Uterus (tissue), 3 donors: ENCODE measurements at regions not wholly inside any gene's neighbourhood (a gene's known extent, or its start where the extent isn't known, plus 50 kb on each side); places are given as distances from the start of the nearest gene placed in this dataset.

Experiments
- DNase-seq, 2 donors: peaks; one replicate each; pipeline ENCODE4 v3.0.0-alpha.2; 2019 to 2020
- H3K27ac ChIP-seq, 2 donors: fragments of 200-600 bp; sonication (generic); 1 replicate in 1 of 2; 2 replicates in 1 of 2; pipeline ENCODE4 v1.5.1; 2016 to 2018
- H3K27me3 ChIP-seq, 2 donors: fragments of 200-600 bp; sonication (generic); one replicate each; pipeline ENCODE4 v1.5.1; 2018 to 2019; ENCODE audit warnings: control low read depth in 1 of 2
- H3K36me3 ChIP-seq, 2 donors: fragments of 200-600 bp; sonication (generic); one replicate each; pipeline ENCODE4 v1.5.1; 2019; ENCODE audit warnings: control low read depth in 1 of 2
- H3K4me1 ChIP-seq, 2 donors: fragments of 200-600 bp; sonication (generic); one replicate each; pipeline ENCODE4 v1.5.1; 2018 to 2019; ENCODE audit warnings: control low read depth in 1 of 2
- H3K4me3 ChIP-seq, 2 donors: fragments of 200-600 bp; sonication (generic); 1 replicate in 1 of 2; 2 replicates in 1 of 2; pipeline ENCODE4 v1.5.1; 2018 to 2019; ENCODE audit warnings: mild to moderate bottlenecking in 1 of 2
- H3K9me3 ChIP-seq, 2 donors: fragments of 200-600 bp; sonication (generic); one replicate each; pipeline ENCODE4 v1.5.1; 2019; ENCODE audit warnings: control low read depth in 1 of 2
- POLR2A ChIP-seq, 2 donors: fragments of 450-650 bp; IDR thresholded peaks; one replicate each; pipeline ENCODE4 v1.6.1; 2016; ENCODE audit warnings: antibody characterized with exemption in 2 of 2, mild to moderate bottlenecking in 1 of 2, moderate library complexity in 1 of 2
- intact Hi-C: fragments of 100-400 bp; cut with DNase I; formaldehyde crosslinking; loops from one replicate; pipeline ENCODE4 v1.15.1; 2023; ENCODE audit warnings: low total_unique reads
- TF ChIP-seq, protein P1 (sequence below), 4 experiments: fragments of 200-600 bp in 2 of 4; fragments of 450-650 bp in 2 of 4; sonication (generic) in 2 of 4; IDR thresholded peaks; one replicate each; pipeline ENCODE4 v1.5.1; 2016 to 2019; ENCODE audit warnings: antibody characterized with exemption in 4 of 4, mild to moderate bottlenecking in 2 of 4, moderate library complexity in 1 of 4
- donor health status: DM: yes; HTN: yes; CAD: no.

DNA sequence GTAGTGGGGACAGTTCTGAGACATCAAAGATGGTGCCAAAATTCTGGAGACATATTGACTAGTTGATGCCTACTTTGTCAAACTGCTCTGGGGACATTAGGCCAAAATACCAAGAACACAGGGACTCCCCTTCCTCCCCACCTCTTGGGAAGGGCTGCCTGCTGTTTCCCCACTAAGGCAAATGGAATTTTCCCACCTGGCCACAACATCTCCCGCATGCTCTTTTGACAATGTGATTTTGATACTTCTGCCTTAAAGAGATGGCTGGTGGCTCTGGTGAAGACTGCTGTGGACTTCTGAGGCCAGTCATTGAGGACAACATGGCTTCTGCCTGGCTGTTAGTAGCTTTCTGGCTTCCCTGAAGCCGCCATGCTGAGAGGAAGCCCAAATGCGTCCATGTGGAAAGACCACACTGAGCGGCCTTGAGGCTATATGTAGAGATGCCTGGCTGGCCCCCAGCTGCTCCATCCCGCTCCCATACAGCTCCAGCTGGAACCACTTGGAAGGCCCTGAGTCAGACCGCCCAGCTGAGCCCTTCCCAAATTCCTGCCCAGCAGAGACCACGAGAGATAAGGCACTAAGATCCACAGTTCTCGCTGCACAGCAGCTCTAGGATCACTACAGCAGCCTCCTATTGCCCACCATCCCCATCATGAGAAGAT is 226.7 kb downstream of the SYK start:
- no peak for DNase-seq
- no peak overlapping the region for H3K4me3 ChIP-seq
- intact Hi-C loops: no loop called here

DNA sequence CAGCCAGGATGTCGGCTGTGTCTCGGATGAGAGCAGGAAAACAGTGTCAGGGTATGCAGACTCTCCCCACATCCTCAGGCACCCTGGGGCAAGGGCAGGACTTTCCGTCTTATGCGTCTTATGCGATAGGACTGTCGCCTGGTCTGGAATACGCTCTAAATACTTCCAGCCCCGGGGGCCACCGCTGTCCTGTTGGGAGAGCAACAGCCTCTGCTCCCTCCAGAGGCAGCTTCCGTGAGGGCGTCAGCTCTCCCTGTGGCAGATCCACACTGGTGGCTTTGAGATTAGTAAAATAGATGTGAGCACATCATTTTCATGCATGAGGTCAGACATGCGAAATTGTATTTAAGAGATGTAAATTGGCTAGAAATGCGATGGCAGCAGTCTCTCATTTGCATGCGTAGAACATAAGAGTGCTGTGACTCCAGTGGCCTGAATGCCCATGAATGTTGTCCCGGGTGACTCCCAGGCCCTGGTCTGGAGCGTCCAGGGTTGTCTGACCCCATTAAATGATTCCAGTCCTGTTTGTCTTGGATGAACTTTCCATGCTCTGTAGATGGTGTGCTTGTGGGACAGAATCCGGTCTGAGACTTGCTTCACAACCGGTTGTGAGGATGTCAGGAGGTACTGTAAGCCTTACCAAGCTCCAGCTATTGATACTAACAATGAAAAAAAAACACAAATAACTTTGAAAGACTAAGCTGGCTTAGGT is 228.2 kb downstream of the SYK start:
- H3K4me1 ChIP-seq: no peaks in the 10 kb centered on the region
- TF ChIP-seq, protein P1, sequence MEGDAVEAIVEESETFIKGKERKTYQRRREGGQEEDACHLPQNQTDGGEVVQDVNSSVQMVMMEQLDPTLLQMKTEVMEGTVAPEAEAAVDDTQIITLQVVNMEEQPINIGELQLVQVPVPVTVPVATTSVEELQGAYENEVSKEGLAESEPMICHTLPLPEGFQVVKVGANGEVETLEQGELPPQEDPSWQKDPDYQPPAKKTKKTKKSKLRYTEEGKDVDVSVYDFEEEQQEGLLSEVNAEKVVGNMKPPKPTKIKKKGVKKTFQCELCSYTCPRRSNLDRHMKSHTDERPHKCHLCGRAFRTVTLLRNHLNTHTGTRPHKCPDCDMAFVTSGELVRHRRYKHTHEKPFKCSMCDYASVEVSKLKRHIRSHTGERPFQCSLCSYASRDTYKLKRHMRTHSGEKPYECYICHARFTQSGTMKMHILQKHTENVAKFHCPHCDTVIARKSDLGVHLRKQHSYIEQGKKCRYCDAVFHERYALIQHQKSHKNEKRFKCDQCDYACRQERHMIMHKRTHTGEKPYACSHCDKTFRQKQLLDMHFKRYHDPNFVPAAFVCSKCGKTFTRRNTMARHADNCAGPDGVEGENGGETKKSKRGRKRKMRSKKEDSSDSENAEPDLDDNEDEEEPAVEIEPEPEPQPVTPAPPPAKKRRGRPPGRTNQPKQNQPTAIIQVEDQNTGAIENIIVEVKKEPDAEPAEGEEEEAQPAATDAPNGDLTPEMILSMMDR (IDR thresholded peaks at IDR 0.05): no peak
- TF ChIP-seq POLR2A (IDR thresholded peaks at IDR 0.05): no peak
- no peaks in the 10 kb centered on the region for H3K36me3 ChIP-seq
- no peaks in the 10 kb centered on the region for H3K9me3 ChIP-seq
- H3K4me3 ChIP-seq: no peak overlapping the region
- H3K27ac ChIP-seq: no peak overlapping the region
- intact Hi-C loops: no loop called here
- no peaks in the 10 kb centered on the region for H3K27me3 ChIP-seq
- DNase-seq: peak in 1 of 2 donors; percentile 8

More for the DNA sequence above, 226.7 kb downstream of the SYK start:
- no peak overlapping the region for H3K27ac ChIP-seq
- TF ChIP-seq, protein P1 (IDR thresholded peaks at IDR 0.05): no peak
- no peak for TF ChIP-seq POLR2A (IDR thresholded peaks at IDR 0.05)
- no peaks in the 10 kb centered on the region for H3K36me3 ChIP-seq
- no peaks in the 10 kb centered on the region for H3K4me1 ChIP-seq
- H3K27me3 ChIP-seq: no peaks in the 10 kb centered on the region
- no peaks in the 10 kb centered on the region for H3K9me3 ChIP-seq

DNA sequence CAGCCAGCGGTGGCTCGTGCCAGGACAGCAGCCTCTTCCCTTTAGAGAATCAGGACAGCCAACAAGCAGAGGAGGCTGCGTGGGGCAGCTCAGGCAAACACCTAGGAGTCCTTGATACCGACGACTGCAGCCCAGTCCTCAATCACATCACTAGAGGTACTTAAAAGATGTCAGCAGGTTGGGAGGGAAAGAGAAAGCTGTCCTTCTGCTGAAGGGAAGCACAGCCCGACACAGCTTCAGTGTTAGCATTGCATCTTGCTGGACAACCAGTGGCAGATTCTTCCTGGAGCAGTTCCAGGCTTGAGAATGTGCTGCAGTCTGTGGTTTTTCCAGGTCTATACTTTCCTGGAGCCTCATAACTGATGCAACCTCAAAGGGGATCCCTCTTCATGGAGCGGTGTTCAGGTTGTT is 230.5 kb downstream of the SYK start:
- DNase-seq: peak in 1 of 2 donors; percentile 5
- Histone ChIP-seq H3K36me3 (no peaks in the 10 kb centered on the region), H3K9me3 (no peaks in the 10 kb centered on the region), H3K4me1 (peaks cover 3 to 4% of the 10 kb centered on the region in 2 donors), H3K27ac (no peak overlapping the region), H3K27me3 (no peaks in the 10 kb centered on the region), H3K4me3 (no peak overlapping the region)
- TF ChIP-seq POLR2A (IDR thresholded peaks at IDR 0.05): no peak
- TF ChIP-seq, protein P1 (IDR thresholded peaks at IDR 0.05): no peak
- intact Hi-C loops: no loop called here

DNA sequence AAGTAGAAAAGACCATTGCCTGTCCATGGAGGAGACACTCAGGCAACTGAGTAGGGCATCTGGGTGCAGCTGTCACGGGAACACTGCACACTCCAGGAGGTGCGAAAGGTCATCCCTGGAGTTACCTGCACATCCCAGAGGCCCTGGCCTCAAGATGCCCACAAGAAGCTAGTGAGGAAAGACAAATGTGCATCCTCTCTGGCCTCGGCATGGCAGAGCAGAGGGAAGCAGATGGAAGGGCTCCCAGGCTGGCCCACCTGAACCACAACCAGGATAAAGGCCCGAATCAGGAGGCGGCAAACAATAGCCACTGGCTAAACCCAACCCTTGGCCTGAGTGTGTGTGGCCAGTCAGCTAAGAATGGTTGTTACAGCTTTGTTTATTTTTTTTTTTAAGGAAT is 231.7 kb downstream of the SYK start:
- Histone ChIP-seq H3K27ac (no peak overlapping the region), H3K36me3 (no peaks in the 10 kb centered on the region), H3K27me3 (no peaks in the 10 kb centered on the region), H3K4me3 (no peak overlapping the region), H3K9me3 (no peaks in the 10 kb centered on the region), H3K4me1 (peaks cover 10 to 13% of the 10 kb centered on the region in 2 donors)
- intact Hi-C loops: no loop called here
- no peak for TF ChIP-seq POLR2A (IDR thresholded peaks at IDR 0.05)
- TF ChIP-seq, protein P1 (IDR thresholded peaks at IDR 0.05): no peak
- peak in 1 of 2 donors; percentile 5 for DNase-seq

DNA sequence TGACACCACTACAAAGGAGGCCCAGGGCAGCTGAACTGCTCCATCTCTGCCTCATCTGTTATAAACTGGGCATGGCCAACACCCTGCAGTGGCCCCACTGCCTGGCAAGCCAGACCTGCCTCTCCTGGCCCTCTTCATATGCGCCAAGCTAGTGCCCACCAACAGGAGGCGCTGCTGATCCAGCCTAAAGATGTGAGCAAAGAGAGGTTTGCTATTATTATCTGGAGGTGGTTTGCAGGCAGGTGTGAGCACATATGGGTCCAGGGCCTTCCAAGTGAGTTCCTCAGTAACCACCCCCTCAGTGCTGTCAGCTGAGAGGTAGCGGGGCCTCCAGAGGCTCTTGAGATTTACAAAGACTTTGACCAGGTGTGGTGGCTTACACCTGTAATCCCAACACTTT is 232.2 kb downstream of the SYK start:
- Histone ChIP-seq H3K4me1 (peaks cover 15 to 18% of the 10 kb centered on the region in 2 donors), H3K9me3 (no peaks in the 10 kb centered on the region), H3K27ac (no peak overlapping the region), H3K27me3 (no peaks in the 10 kb centered on the region), H3K4me3 (no peak overlapping the region), H3K36me3 (no peaks in the 10 kb centered on the region)
- TF ChIP-seq, protein P1 (IDR thresholded peaks at IDR 0.05): peak in 2 of 4 experiments; percentile 6 to 18
- no peak for TF ChIP-seq POLR2A (IDR thresholded peaks at IDR 0.05)
- DNase-seq: peak in 1 of 2 donors; percentile 22
- intact Hi-C loops: no loop called here
